ENCODE measurements at regions not wholly inside any gene's neighbourhood (a gene's known extent, or its start where the extent isn't known, plus 50 kb on each side); places are given as distances from the start of the nearest gene placed in this dataset.

- H3K4me1 ChIP-seq (replicated peaks in 1 of 2), result no peaks in the 10 kb centered on the region
- DNase-seq, result no peak
- no peak overlapping the region for H3K4me3 ChIP-seq
- no peak overlapping the region for H3K27ac ChIP-seq
- intact Hi-C loops (cut with DNase I), result no loop called here
- H3K36me3 ChIP-seq (replicated peaks in 1 of 2), result no peaks in the 10 kb centered on the region
- WGBS, 4 donors, result 80 to 89% (median 84%) methylated on average over 7 to 17 of the region's 17 CpGs
- no peaks in the 10 kb centered on the region for H3K27me3 ChIP-seq
- TF ChIP-seq CTCF (IDR thresholded peaks at IDR 0.05) (no peak), POLR2A (IDR thresholded peaks at IDR 0.05) (no peak)
- no peaks in the 10 kb centered on the region for H3K9me3 ChIP-seq (replicated peaks in 1 of 3)
These were observed 1196.8 kb downstream of the BRD1 start for GRCh38 chr22:48630848-48631247.

- H3K4me3 ChIP-seq, result no peak overlapping the region
- no peaks in the 10 kb centered on the region for H3K36me3 ChIP-seq (replicated peaks in 1 of 2)
- no peaks in the 10 kb centered on the region for H3K9me3 ChIP-seq (replicated peaks in 1 of 3)
- H3K27me3 ChIP-seq, result no peaks in the 10 kb centered on the region
- intact Hi-C loops (cut with DNase I), result no loop called here
- no peaks in the 10 kb centered on the region for H3K4me1 ChIP-seq (replicated peaks in 1 of 2)
- H3K27ac ChIP-seq, result no peak overlapping the region
- DNase-seq, result no peak
- 84 to 90% (median 85%) methylated on average over 10 to 19 of the region's 19 CpGs for WGBS, 4 donors
- TF ChIP-seq POLR2A (IDR thresholded peaks at IDR 0.05) (no peak), CTCF (IDR thresholded peaks at IDR 0.05) (no peak)
These were observed 1197.3 kb downstream of the BRD1 start for GRCh38 chr22:48630433-48630754.

GRCh38 chr22:48629631-48630432, 1197.8 kb downstream of the BRD1 start:
- no peak for DNase-seq
- Histone ChIP-seq H3K4me1 (replicated peaks in 1 of 2) (no peaks in the 10 kb centered on the region), H3K4me3 (no peak overlapping the region), H3K27ac (no peak overlapping the region), H3K9me3 (replicated peaks in 1 of 3) (no peaks in the 10 kb centered on the region), H3K36me3 (replicated peaks in 1 of 2) (no peaks in the 10 kb centered on the region), H3K27me3 (no peaks in the 10 kb centered on the region)
- intact Hi-C loops (cut with DNase I), result no loop called here
- TF ChIP-seq CTCF (IDR thresholded peaks at IDR 0.05) (no peak), POLR2A (IDR thresholded peaks at IDR 0.05) (no peak)
- 66 to 86% (median 76%) methylated on average over 10 to 21 of the region's 21 CpGs for WGBS, 4 donors

- Histone ChIP-seq H3K27me3 (no peaks in the 10 kb centered on the region), H3K9me3 (replicated peaks in 1 of 3) (no peaks in the 10 kb centered on the region), H3K4me3 (no peak overlapping the region), H3K27ac (no peak overlapping the region), H3K36me3 (replicated peaks in 1 of 2) (no peaks in the 10 kb centered on the region), H3K4me1 (replicated peaks in 1 of 2) (no peaks in the 10 kb centered on the region)
- TF ChIP-seq CTCF (IDR thresholded peaks at IDR 0.05) (no peak), POLR2A (IDR thresholded peaks at IDR 0.05) (no peak)
- 60 to 73% (median 67%) methylated on average over 20 to 23 of the region's 23 CpGs for WGBS, 4 donors
- no peak for DNase-seq
- intact Hi-C loops (cut with DNase I), result no loop called here
These were observed 1198.7 kb downstream of the BRD1 start for GRCh38 chr22:48628891-48629543.

Data from adrenal gland (tissue), 9 donors.